COLO668 (cell line): ENCODE measurements at regions not wholly inside any gene's neighbourhood (a gene's known extent, or its start where the extent isn't known, plus 50 kb on each side); places are given as distances from the start of the nearest gene placed in this dataset.
"Not testable (repeated sequence)": the region's sequence is repeated elsewhere in the genome, so short reads cannot be mapped to it uniquely, and the experiment has no call there.

Source experiments
- DNase-seq: peaks from one replicate; lab custom pipeline; 2025; ENCODE audit not compliant: unreplicated experiment; lab: John Stamatoyannopoulos, UW

- DNase-seq: no peak
Measured at GRCh38 chrX:76996641-76997040, 450.5 kb upstream of the FGF16 start.

GRCh38 chrX:77003530-77003929 lies 443.7 kb upstream of the FGF16 start:
- no peak for DNase-seq

GRCh38 chrX:77003956-77004355 lies 443.2 kb upstream of the FGF16 start:
- no peak for DNase-seq

GRCh38 chrX:77009691-77010090 lies 437.5 kb upstream of the FGF16 start:
- DNase-seq: no peak

GRCh38 chrX:77014377-77015372 lies 432.5 kb upstream of the FGF16 start:
- DNase-seq: peak; percentile 75

GRCh38 chrX:77017093-77017492 lies 430.1 kb upstream of the FGF16 start:
- no peak for DNase-seq

- DNase-seq: peak; percentile 41
Measured at GRCh38 chrX:77046180-77046810, 400.9 kb upstream of the FGF16 start.

GRCh38 chrX:77060572-77060971 lies 386.6 kb upstream of the FGF16 start:
- DNase-seq: no peak

GRCh38 chrX:77061022-77061421 lies 386.2 kb upstream of the FGF16 start:
- no peak for DNase-seq

GRCh38 chrX:77061545-77061944 lies 385.6 kb upstream of the FGF16 start:
- DNase-seq: no peak

GRCh38 chrX:77065896-77066295 lies 381.3 kb upstream of the FGF16 start:
- no peak for DNase-seq

- no peak for DNase-seq
Measured at GRCh38 chrX:77070202-77070918, 376.8 kb upstream of the FGF16 start.

- DNase-seq: no peak
Measured at GRCh38 chrX:77076896-77077295, 370.3 kb upstream of the FGF16 start.

GRCh38 chrX:77081237-77081636 lies 366.0 kb upstream of the FGF16 start:
- not testable (repeated sequence) for DNase-seq

GRCh38 chrX:77085372-77085771 lies 361.8 kb upstream of the FGF16 start:
- DNase-seq: no peak

- DNase-seq: no peak
Measured at GRCh38 chrX:77087529-77088169, 359.5 kb upstream of the FGF16 start.

GRCh38 chrX:77088233-77088632 lies 359.0 kb upstream of the FGF16 start:
- no peak for DNase-seq

GRCh38 chrX:77114501-77114900 lies 332.7 kb upstream of the FGF16 start:
- no peak for DNase-seq

- no peak for DNase-seq
Measured at GRCh38 chrX:77118686-77119085, 328.5 kb upstream of the FGF16 start.

- no peak for DNase-seq
Measured at GRCh38 chrX:77119706-77120105, 327.5 kb upstream of the FGF16 start.

GRCh38 chrX:77123917-77124316 lies 323.3 kb upstream of the FGF16 start:
- not testable (repeated sequence) for DNase-seq
